ENCODE measurements at regions not wholly inside any gene's neighbourhood (a gene's known extent, or its start where the extent isn't known, plus 50 kb on each side); places are given as distances from the start of the nearest gene placed in this dataset.

DNA sequence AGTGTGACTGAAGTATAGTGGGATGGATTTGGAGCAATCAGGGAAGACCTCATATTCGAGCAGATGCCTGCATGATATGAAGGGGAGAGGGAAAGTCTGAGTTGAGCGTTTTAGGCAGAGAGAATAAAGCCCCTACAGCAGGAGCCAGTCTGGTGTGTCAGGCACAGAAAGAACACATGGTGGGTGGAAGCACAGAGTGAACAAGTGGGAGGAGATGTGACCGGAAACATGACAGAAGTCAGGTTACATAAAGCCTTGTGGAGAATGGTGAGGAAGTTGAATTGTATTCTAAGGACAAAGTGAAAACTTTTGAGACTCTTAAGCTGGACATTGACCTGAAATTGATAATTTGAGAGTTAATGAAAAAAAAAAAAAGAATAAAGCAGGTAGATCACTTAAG is 541.0 kb downstream of the PLOD2 start:
- intact Hi-C loops (cut with DNase I), result no loop called here
- no peaks in the 10 kb centered on the region for H3K4me1 ChIP-seq
- no peak for DNase-seq
- H3K27ac ChIP-seq, result no peak overlapping the region
- H3K27me3 ChIP-seq, result no peaks in the 10 kb centered on the region
- H3K36me3 ChIP-seq, result no peaks in the 10 kb centered on the region
- no peak overlapping the region for H3K9ac ChIP-seq (ENCODE audit: low read depth in 2 of 2, low read length in 2 of 2)
- TF ChIP-seq, protein P1, sequence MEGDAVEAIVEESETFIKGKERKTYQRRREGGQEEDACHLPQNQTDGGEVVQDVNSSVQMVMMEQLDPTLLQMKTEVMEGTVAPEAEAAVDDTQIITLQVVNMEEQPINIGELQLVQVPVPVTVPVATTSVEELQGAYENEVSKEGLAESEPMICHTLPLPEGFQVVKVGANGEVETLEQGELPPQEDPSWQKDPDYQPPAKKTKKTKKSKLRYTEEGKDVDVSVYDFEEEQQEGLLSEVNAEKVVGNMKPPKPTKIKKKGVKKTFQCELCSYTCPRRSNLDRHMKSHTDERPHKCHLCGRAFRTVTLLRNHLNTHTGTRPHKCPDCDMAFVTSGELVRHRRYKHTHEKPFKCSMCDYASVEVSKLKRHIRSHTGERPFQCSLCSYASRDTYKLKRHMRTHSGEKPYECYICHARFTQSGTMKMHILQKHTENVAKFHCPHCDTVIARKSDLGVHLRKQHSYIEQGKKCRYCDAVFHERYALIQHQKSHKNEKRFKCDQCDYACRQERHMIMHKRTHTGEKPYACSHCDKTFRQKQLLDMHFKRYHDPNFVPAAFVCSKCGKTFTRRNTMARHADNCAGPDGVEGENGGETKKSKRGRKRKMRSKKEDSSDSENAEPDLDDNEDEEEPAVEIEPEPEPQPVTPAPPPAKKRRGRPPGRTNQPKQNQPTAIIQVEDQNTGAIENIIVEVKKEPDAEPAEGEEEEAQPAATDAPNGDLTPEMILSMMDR (IDR thresholded peaks at IDR 0.05), result no peak
- no peak overlapping the region for H3K4me3 ChIP-seq
- H3K9me3 ChIP-seq, result no peaks in the 10 kb centered on the region

DNA sequence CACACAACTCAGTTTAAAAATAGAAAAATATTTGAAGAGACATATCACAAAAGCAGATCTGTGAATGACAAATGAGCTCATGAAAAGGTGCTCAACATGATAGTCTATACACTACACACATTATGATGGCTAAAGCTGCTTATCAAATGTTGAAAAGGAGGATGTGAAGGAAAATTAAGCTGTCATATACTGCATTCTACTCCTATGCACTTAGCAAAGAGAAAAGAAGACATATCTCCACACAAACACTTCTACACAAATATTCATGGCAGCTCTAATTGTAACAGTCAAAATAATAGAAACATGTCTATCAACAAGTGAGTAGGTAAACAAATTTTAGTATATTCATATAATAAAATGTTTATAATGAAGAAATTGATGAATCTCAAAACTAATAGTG is 540.5 kb downstream of the PLOD2 start:
- TF ChIP-seq, protein P1 (IDR thresholded peaks at IDR 0.05), result no peak
- H3K4me3 ChIP-seq, result no peak overlapping the region
- no peaks in the 10 kb centered on the region for H3K9me3 ChIP-seq
- no peaks in the 10 kb centered on the region for H3K36me3 ChIP-seq
- H3K27ac ChIP-seq, result no peak overlapping the region
- no peak for DNase-seq
- intact Hi-C loops (cut with DNase I), result no loop called here
- H3K9ac ChIP-seq (ENCODE audit: low read depth in 2 of 2, low read length in 2 of 2), result no peak overlapping the region
- H3K27me3 ChIP-seq, result no peaks in the 10 kb centered on the region
- no peaks in the 10 kb centered on the region for H3K4me1 ChIP-seq

DNA sequence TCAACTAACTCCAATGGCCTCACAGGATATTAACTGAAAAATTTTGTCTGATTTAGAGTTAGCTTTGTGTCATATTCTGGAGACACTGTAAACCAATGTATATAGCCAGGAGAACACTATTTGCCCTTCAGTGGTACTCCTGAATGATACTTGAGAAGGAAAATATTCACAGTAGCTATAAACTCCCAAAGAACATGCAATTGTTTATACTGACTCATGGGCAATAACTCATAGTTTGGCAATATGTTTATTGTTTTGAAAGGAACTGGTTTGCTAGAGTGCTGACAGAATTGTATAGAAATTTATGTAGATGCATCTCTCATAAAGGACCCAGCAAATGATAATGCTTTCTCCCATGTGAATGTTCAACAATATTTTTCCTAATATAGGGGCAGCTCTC is 537.6 kb downstream of the PLOD2 start:
- Histone ChIP-seq H3K4me1 (no peaks in the 10 kb centered on the region), H3K27me3 (no peaks in the 10 kb centered on the region), H3K27ac (no peak overlapping the region), H3K4me3 (no peak overlapping the region), H3K9ac (ENCODE audit: low read depth in 2 of 2, low read length in 2 of 2) (no peak overlapping the region), H3K36me3 (no peaks in the 10 kb centered on the region), H3K9me3 (no peaks in the 10 kb centered on the region)
- TF ChIP-seq, protein P1 (IDR thresholded peaks at IDR 0.05), result no peak
- intact Hi-C loops (cut with DNase I), result no loop called here
- DNase-seq, result no peak

DNA sequence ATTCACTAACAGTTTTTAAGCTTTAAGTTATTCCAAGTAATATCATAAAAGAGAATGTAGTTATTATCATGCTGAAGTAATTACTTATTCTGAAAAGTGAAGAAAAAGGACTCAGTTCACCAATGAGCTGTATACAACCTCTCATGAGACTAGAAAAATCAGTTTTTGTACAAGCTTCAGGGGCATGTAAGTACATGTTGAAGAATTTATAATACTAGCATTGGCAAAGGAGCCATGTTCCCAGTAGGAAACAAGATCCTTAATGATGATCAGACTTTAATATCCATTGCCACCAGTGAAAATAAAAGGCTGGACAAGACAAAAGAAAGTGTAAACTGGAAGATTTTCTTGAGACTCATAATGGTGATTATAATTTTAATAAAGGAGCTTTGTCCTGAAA is 532.8 kb downstream of the PLOD2 start:
- intact Hi-C loops (cut with DNase I), result no loop called here
- H3K4me1 ChIP-seq, result no peaks in the 10 kb centered on the region
- H3K36me3 ChIP-seq, result no peaks in the 10 kb centered on the region
- no peak for DNase-seq
- H3K9me3 ChIP-seq, result no peaks in the 10 kb centered on the region
- H3K27me3 ChIP-seq, result no peaks in the 10 kb centered on the region
- no peak overlapping the region for H3K4me3 ChIP-seq
- TF ChIP-seq, protein P1 (IDR thresholded peaks at IDR 0.05), result no peak
- no peak overlapping the region for H3K9ac ChIP-seq (ENCODE audit: low read depth in 2 of 2, low read length in 2 of 2)
- H3K27ac ChIP-seq, result no peak overlapping the region

DNA sequence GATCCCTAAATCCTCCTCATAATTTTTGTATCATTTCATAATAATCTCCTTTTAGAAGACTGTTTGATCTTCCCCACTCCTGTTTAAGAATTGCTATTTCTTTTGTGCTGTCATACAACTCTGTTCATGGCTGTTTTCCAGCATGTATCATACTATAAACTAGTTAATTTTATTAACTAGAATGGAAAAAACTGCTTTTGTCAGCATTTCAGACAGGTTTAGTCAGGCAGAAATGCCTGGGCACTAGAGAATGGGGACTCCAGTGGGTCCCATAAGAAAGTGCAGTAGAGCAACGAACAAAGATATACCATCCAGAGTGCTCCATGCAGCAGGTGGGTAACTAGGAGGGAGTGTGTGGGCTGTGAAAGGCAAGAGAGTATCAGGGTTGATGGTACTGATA is 523.9 kb downstream of the PLOD2 start:
- DNase-seq, result no peak
- Histone ChIP-seq H3K9me3 (no peaks in the 10 kb centered on the region), H3K4me3 (no peak overlapping the region), H3K4me1 (no peaks in the 10 kb centered on the region), H3K9ac (ENCODE audit: low read depth in 2 of 2, low read length in 2 of 2) (no peak overlapping the region), H3K27ac (no peak overlapping the region), H3K27me3 (no peaks in the 10 kb centered on the region), H3K36me3 (no peaks in the 10 kb centered on the region)
- TF ChIP-seq, protein P1 (IDR thresholded peaks at IDR 0.05), result no peak
- intact Hi-C loops (cut with DNase I), result no loop called here

Data from colonic mucosa (tissue), 4 donors.